BJ (cell line): ENCODE measurements at regions not wholly inside any gene's neighbourhood (a gene's known extent, or its start where the extent isn't known, plus 50 kb on each side); places are given as distances from the start of the nearest gene placed in this dataset.
"Not testable (repeated sequence)": the region's sequence is repeated elsewhere in the genome, so short reads cannot be mapped to it uniquely, and the experiment has no call there.

Source experiments
- CTCF ChIA-PET: fragments of 350-600 bp; formaldehyde crosslinking; extraction: SDS; loops from one replicate; lab custom pipeline; 2021; ENCODE audit warnings: antibody characterized with exemption, inconsistent platforms; lab: Yijun Ruan, JAX
- POLR2A ChIA-PET: fragments of 300-600 bp; sonication (Branson Sonifier 250); formaldehyde crosslinking; extraction: SDS; loops from one replicate; lab custom pipeline; 2021; ENCODE audit warnings: antibody characterized with exemption; lab: Charles Lee
- DNase-seq: peaks from one replicate; pipeline ENCODE4 v3.0.0-alpha.2; 2011; ENCODE audit warnings: low read depth
- H3K27me3 ChIP-seq: 2 replicates; pipeline ENCODE4 v1.6.0; 2011; ENCODE audit warnings: low read length; ENCODE audit not compliant: control insufficient read depth, insufficient read depth
- H3K36me3 ChIP-seq: 2 replicates; pipeline ENCODE4 v1.5.1; 2011; ENCODE audit warnings: low read length; ENCODE audit not compliant: control insufficient read depth, insufficient read depth
- H3K4me3 ChIP-seq: 2 replicates; pipeline ENCODE4 v1.5.1; 2011; ENCODE audit warnings: low read depth, mild to moderate bottlenecking, control low read depth, low read length
- CTCF ChIP-seq: IDR thresholded peaks from 2 replicates; pipeline ENCODE4 v1.5.1; 2011; ENCODE audit warnings: low read depth, mild to moderate bottlenecking, control low read depth, inconsistent platforms, low read length, moderate library complexity; ENCODE audit not compliant: insufficient read depth

GRCh38 chr10:21372651-21373410 is 152.7 kb downstream of the SKIDA1 start:
- ChIA-PET CTCF (no interaction called here), POLR2A (no interaction called here)
- Histone ChIP-seq H3K36me3 (no peaks in the 10 kb centered on the region), H3K4me3 (no peak overlapping the region), H3K27me3 (no peaks in the 10 kb centered on the region)
- TF ChIP-seq CTCF: no peak
- peak; percentile 76 for DNase-seq

GRCh38 chr10:21369697-21370096 is 155.8 kb downstream of the SKIDA1 start:
- no peak for TF ChIP-seq CTCF
- H3K4me3 ChIP-seq: no peak overlapping the region
- CTCF ChIA-PET: interaction anchor here (0.7 to 1.2 kb wide), 2 partner anchors 126 to 1066 kb away, joined by 3 read pairs; no protein-coding TSS in a partner anchor
- no peaks in the 10 kb centered on the region for H3K27me3 ChIP-seq
- H3K36me3 ChIP-seq: no peaks in the 10 kb centered on the region
- no peak for DNase-seq
- POLR2A ChIA-PET: no interaction called here

- Histone ChIP-seq H3K36me3 (no peaks in the 10 kb centered on the region), H3K4me3 (no peak overlapping the region), H3K27me3 (no peaks in the 10 kb centered on the region)
- ChIA-PET CTCF (no interaction called here), POLR2A (no interaction called here)
- no peak for TF ChIP-seq CTCF
- no peak for DNase-seq
Observed at GRCh38 chr10:21368728-21369425, 156.6 kb downstream of the SKIDA1 start.

- ChIA-PET POLR2A (no interaction called here), CTCF (interaction anchor here (0.6 kb wide), 1 partner anchor 53 kb away, joined by 3 read pairs; no protein-coding TSS in a partner anchor)
- DNase-seq: no peak
- Histone ChIP-seq H3K36me3 (no peaks in the 10 kb centered on the region), H3K4me3 (no peak overlapping the region), H3K27me3 (no peaks in the 10 kb centered on the region)
- no peak for TF ChIP-seq CTCF
Observed at GRCh38 chr10:21368022-21368582, 157.4 kb downstream of the SKIDA1 start.

- H3K36me3 ChIP-seq, CTCF ChIA-PET, H3K27me3 ChIP-seq, H3K4me3 ChIP-seq, POLR2A ChIA-PET, DNase-seq: not testable (repeated sequence)
Observed at GRCh38 chr10:21366108-21366507, 159.4 kb downstream of the SKIDA1 start.
